NCI-H1092 (cell line): ENCODE measurements at regions not wholly inside any gene's neighbourhood (a gene's known extent, or its start where the extent isn't known, plus 50 kb on each side); places are given as distances from the start of the nearest gene placed in this dataset.
"Not testable (repeated sequence)": the region's sequence is repeated elsewhere in the genome, so short reads cannot be mapped to it uniquely, and the experiment has no call there.

Experiments used
- DNase-seq: peaks from one replicate; lab custom pipeline; 2025; lab: John Stamatoyannopoulos, UW

GRCh38 chr17:30731210-30732132, 93.0 kb downstream of the CRLF3 start:
- peak; percentile 73 for DNase-seq

GRCh38 chr17:30730837-30731209, 93.7 kb downstream of the CRLF3 start:
- not testable (repeated sequence) for DNase-seq

GRCh38 chr17:30730171-30730836, 94.2 kb downstream of the CRLF3 start:
- not testable (repeated sequence) for DNase-seq

GRCh38 chr17:30729471-30730170, 94.9 kb downstream of the CRLF3 start:
- not testable (repeated sequence) for DNase-seq

- DNase-seq = not testable (repeated sequence)
Measured at GRCh38 chr17:30727517-30727916, 97.0 kb downstream of the CRLF3 start.

GRCh38 chr17:30726734-30727133, 97.8 kb downstream of the CRLF3 start:
- DNase-seq = not testable (repeated sequence)

- DNase-seq = not testable (repeated sequence)
Measured at GRCh38 chr17:30726310-30726709, 98.2 kb downstream of the CRLF3 start.

GRCh38 chr17:30724034-30724650, 100.3 kb downstream of the CRLF3 start:
- DNase-seq = not testable (repeated sequence)

GRCh38 chr17:30722114-30722780, 102.2 kb downstream of the CRLF3 start:
- not testable (repeated sequence) for DNase-seq

GRCh38 chr17:30720971-30721370, 103.5 kb downstream of the CRLF3 start:
- DNase-seq = not testable (repeated sequence)

- DNase-seq = no peak
Measured at GRCh38 chr17:30720013-30720471, 104.5 kb downstream of the CRLF3 start.

GRCh38 chr17:30719131-30719973, 105.1 kb downstream of the CRLF3 start:
- DNase-seq = not testable (repeated sequence)

- not testable (repeated sequence) for DNase-seq
Measured at GRCh38 chr17:30718691-30719090, 105.8 kb downstream of the CRLF3 start.

GRCh38 chr17:30718099-30718447, 106.4 kb downstream of the CRLF3 start:
- not testable (repeated sequence) for DNase-seq

GRCh38 chr17:30717291-30718098, 107.0 kb downstream of the CRLF3 start:
- no peak for DNase-seq

GRCh38 chr17:30716461-30717290, 107.8 kb downstream of the CRLF3 start:
- no peak for DNase-seq

GRCh38 chr17:30714825-30715622, 109.5 kb downstream of the CRLF3 start:
- not testable (repeated sequence) for DNase-seq

- DNase-seq = not testable (repeated sequence)
Measured at GRCh38 chr17:30713805-30714204, 110.7 kb downstream of the CRLF3 start.
